GM23338 (cell line): ENCODE measurements at regions not wholly inside any gene's neighbourhood (a gene's known extent, or its start where the extent isn't known, plus 50 kb on each side); places are given as distances from the start of the nearest gene placed in this dataset.
A peak's percentile ranks its signal among the peaks of the same experiment; 100 is the strongest.

ENCODE experiments used
- ATAC-seq: fragments of 200-7000 bp; cut with Tn5 transposase; 3 replicates; pipeline ENCODE4 v1.9.1; 2020
- DNase-seq: peaks from one replicate; pipeline ENCODE4 v3.0.0-alpha.2; 2015; ENCODE audit warnings: low spot score
- H2AFZ ChIP-seq: fragments of 200-600 bp; sonication (generic); 2 replicates; pipeline ENCODE4 v1.8.0; 2016; ENCODE audit warnings: antibody characterized with exemption, mild to moderate bottlenecking, moderate library complexity
- H3F3A ChIP-seq: fragments of 200-600 bp; sonication (generic); replicated peaks from 2 replicates; pipeline ENCODE4 v1.8.0; 2017; ENCODE audit warnings: antibody characterized with exemption, mixed run types, low read depth
- H3K27ac ChIP-seq: fragments of 200-600 bp; sonication (generic); 2 replicates; pipeline ENCODE4 v1.6.1; 2016; ENCODE audit warnings: low read depth
- H3K27me3 ChIP-seq: fragments of 200-600 bp; sonication (generic); 2 replicates; pipeline ENCODE4 v1.8.0; 2016; ENCODE audit warnings: mild to moderate bottlenecking, mixed run types, moderate library complexity; ENCODE audit not compliant: insufficient read depth
- H3K36me3 ChIP-seq: fragments of 200-600 bp; sonication (generic); 2 replicates; pipeline ENCODE4 v1.8.0; 2016; ENCODE audit warnings: mild to moderate bottlenecking; ENCODE audit not compliant: insufficient read depth
- H3K4me1 ChIP-seq: fragments of 200-600 bp; sonication (generic); 2 replicates; pipeline ENCODE4 v1.8.0; 2016; ENCODE audit warnings: mild to moderate bottlenecking, moderate library complexity; ENCODE audit not compliant: insufficient read depth
- H3K4me2 ChIP-seq: fragments of 200-600 bp; sonication (generic); 2 replicates; pipeline ENCODE4 v1.7.1; 2017; ENCODE audit warnings: mixed run types
- H3K4me3 ChIP-seq: fragments of 200-600 bp; sonication (generic); 2 replicates; pipeline ENCODE4 v1.6.1; 2016; ENCODE audit warnings: mixed run types
- H3K79me2 ChIP-seq: fragments of 200-600 bp; sonication (generic); replicated peaks from 2 replicates; pipeline ENCODE4 v1.8.0; 2017; ENCODE audit warnings: mild to moderate bottlenecking; ENCODE audit not compliant: insufficient read depth
- H3K9me2 ChIP-seq: fragments of 200-600 bp; sonication (generic); 2 replicates; pipeline ENCODE4 v1.8.0; 2017; ENCODE audit not compliant: insufficient read depth
- H4K20me1 ChIP-seq: fragments of 200-600 bp; sonication (generic); replicated peaks from 2 replicates; pipeline ENCODE4 v1.8.0; 2017; ENCODE audit warnings: mild to moderate bottlenecking; ENCODE audit not compliant: insufficient read depth
- H3K27ac Mint-ChIP-seq: 2 replicates; pipeline ENCODE4 v1.8.0; 2020; ENCODE audit warnings: inconsistent platforms, mild to moderate bottlenecking, moderate library complexity, mixed read lengths
- H3K27me3 Mint-ChIP-seq: 3 replicates; pipeline ENCODE4 v1.8.0; 2022; ENCODE audit warnings: low read depth, mild to moderate bottlenecking, moderate library complexity, mixed read lengths, inconsistent platforms; ENCODE audit not compliant: insufficient read depth, poor library complexity
- H3K36me3 Mint-ChIP-seq: 3 replicates; pipeline ENCODE4 v1.8.0; 2021; ENCODE audit warnings: low read depth, mild to moderate bottlenecking, inconsistent platforms, moderate library complexity, mixed read lengths
- H3K4me1 Mint-ChIP-seq: 3 replicates; pipeline ENCODE4 v1.8.0; 2020; ENCODE audit warnings: mild to moderate bottlenecking, inconsistent platforms, mixed read lengths
- H3K4me3 Mint-ChIP-seq: 3 replicates; pipeline ENCODE4 v1.8.0; 2021; ENCODE audit warnings: moderate library complexity, mild to moderate bottlenecking, inconsistent platforms, mixed read lengths
- H3K9me3 Mint-ChIP-seq: 3 replicates; pipeline ENCODE4 v1.8.0; 2020; ENCODE audit warnings: moderate library complexity, mild to moderate bottlenecking, inconsistent platforms, mixed read lengths
- EZH2phosphoT487 ChIP-seq: fragments of 200-600 bp; sonication (generic); IDR thresholded peaks from one replicate; pipeline ENCODE4 v1.8.1; 2018; ENCODE audit warnings: antibody characterized with exemption; ENCODE audit not compliant: unreplicated experiment
- ZNF331 ChIP-seq: fragments of 250-450 bp; sonication (Bioruptor Pico); IDR thresholded peaks from 2 replicates; pipeline ENCODE4 v1.5.0; 2020; ENCODE audit warnings: low read depth, mild to moderate bottlenecking, moderate library complexity
- TF ChIP-seq, protein P1 (sequence below): IDR thresholded peaks from one replicate; pipeline ENCODE4 v1.6.1; 2018; ENCODE audit warnings: antibody characterized with exemption; ENCODE audit not compliant: unreplicated experiment
- TF ChIP-seq, protein P2 (sequence below), 2 experiments: fragments of 200-600 bp in 1 of 2; sonication (generic) in 1 of 2; conservative IDR thresholded peaks; 2 replicates each; pipeline versions ENCODE4 v1.5.1 to v1.6.1; 2016 to 2017; ENCODE audit warnings: antibody characterized with exemption in 2 of 2, low read depth in 2 of 2, mild to moderate bottlenecking in 2 of 2, moderate library complexity in 1 of 2

DNA sequence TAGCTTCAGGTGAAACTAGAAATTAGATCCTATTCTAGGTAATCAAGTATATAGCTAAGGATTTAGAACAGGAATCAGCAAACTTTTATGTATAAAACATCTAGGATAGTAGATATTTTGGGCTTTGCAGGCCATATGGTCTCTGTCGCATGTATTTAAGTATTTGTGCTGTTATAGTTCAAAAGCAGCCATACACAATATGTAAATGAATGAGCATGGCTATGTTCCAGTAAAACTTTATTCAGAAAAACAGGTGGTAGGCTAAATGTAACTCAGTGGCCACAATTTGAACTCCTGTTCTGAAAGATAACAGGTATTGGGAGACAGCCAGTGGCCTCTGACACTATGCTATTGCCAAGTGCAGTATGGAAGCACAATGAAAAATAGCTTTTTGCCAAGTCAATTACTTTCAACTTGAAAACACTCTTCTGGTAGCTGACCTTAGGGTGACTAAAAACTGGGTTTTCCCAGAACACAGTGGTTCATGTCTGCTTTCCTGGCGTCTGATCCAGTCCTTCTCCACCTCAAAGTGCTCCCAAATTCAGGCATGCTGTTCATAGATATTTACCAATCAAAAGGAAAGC lies 304.7 kb upstream of the SYT4 start:
- Histone ChIP-seq H3F3A (no peaks in the 10 kb centered on the region), H3K79me2 (no peaks in the 10 kb centered on the region), H3K9me2 (no peaks in the 10 kb centered on the region), H3K27me3 (no peaks in the 10 kb centered on the region), H3K36me3 (no peaks in the 10 kb centered on the region), H3K4me2 (no peak overlapping the region), H3K27ac (no peak overlapping the region), H3K4me3 (no peak overlapping the region), H4K20me1 (no peaks in the 10 kb centered on the region), H3K4me1 (no peaks in the 10 kb centered on the region), H2AFZ (no peak overlapping the region)
- Mint-ChIP-seq H3K27me3 (no peaks in the 10 kb centered on the region), H3K36me3 (no peaks in the 10 kb centered on the region), H3K4me3 (no peak overlapping the region), H3K9me3 (no peaks in the 10 kb centered on the region), H3K27ac (no peak overlapping the region), H3K4me1 (no peaks in the 10 kb centered on the region)
- ATAC-seq, result no peak
- no peak for DNase-seq
- TF ChIP-seq EZH2phosphoT487, result no peak
- TF ChIP-seq, protein P1, sequence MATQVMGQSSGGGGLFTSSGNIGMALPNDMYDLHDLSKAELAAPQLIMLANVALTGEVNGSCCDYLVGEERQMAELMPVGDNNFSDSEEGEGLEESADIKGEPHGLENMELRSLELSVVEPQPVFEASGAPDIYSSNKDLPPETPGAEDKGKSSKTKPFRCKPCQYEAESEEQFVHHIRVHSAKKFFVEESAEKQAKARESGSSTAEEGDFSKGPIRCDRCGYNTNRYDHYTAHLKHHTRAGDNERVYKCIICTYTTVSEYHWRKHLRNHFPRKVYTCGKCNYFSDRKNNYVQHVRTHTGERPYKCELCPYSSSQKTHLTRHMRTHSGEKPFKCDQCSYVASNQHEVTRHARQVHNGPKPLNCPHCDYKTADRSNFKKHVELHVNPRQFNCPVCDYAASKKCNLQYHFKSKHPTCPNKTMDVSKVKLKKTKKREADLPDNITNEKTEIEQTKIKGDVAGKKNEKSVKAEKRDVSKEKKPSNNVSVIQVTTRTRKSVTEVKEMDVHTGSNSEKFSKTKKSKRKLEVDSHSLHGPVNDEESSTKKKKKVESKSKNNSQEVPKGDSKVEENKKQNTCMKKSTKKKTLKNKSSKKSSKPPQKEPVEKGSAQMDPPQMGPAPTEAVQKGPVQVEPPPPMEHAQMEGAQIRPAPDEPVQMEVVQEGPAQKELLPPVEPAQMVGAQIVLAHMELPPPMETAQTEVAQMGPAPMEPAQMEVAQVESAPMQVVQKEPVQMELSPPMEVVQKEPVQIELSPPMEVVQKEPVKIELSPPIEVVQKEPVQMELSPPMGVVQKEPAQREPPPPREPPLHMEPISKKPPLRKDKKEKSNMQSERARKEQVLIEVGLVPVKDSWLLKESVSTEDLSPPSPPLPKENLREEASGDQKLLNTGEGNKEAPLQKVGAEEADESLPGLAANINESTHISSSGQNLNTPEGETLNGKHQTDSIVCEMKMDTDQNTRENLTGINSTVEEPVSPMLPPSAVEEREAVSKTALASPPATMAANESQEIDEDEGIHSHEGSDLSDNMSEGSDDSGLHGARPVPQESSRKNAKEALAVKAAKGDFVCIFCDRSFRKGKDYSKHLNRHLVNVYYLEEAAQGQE, result no peak

DNA sequence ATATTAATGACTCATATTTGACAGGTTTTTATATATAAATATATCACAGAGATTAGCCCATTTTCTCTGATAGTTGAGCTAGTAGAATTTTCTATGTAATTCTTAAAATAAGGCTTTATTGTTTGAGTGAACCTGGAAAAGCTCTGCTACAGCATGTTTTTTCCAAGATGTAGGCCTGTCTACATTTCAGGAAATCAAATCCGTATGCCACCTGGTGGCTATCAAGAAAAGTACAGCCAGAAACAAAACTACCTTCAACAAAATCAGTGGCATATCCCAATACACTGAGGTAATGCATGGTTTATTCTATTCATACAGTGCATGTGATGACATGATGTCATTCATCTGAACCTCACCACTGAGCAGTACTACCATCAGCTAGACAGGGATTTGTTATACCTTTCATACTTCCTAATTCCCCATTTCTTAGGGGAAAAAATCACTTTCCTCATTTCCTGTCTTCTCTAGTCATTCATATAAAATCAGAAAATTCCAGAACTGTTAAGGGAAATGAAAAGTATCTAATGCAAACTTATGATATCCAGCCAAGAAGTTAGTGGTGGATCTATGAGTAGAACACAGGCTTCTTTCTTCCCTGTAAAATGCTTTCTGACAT lies 310.4 kb upstream of the SYT4 start:
- H3K4me2 ChIP-seq, result no peak overlapping the region
- Mint-ChIP-seq H3K27me3 (peaks cover 2% of the 10 kb centered on the region), H3K4me3 (no peak overlapping the region), H3K27ac (no peak overlapping the region), H3K36me3 (no peaks in the 10 kb centered on the region), H3K4me1 (no peaks in the 10 kb centered on the region), H3K9me3 (no peaks in the 10 kb centered on the region)
- no peaks in the 10 kb centered on the region for H3F3A ChIP-seq
- H4K20me1 ChIP-seq, result no peaks in the 10 kb centered on the region
- no peak overlapping the region for H3K4me3 ChIP-seq
- no peaks in the 10 kb centered on the region for H3K79me2 ChIP-seq
- no peaks in the 10 kb centered on the region for H3K9me2 ChIP-seq
- ATAC-seq, result peak; percentile 42
- no peaks in the 10 kb centered on the region for H3K4me1 ChIP-seq
- TF ChIP-seq ZNF331 (CRISPR knock-in tag), result no peak
- TF ChIP-seq, protein P2, sequence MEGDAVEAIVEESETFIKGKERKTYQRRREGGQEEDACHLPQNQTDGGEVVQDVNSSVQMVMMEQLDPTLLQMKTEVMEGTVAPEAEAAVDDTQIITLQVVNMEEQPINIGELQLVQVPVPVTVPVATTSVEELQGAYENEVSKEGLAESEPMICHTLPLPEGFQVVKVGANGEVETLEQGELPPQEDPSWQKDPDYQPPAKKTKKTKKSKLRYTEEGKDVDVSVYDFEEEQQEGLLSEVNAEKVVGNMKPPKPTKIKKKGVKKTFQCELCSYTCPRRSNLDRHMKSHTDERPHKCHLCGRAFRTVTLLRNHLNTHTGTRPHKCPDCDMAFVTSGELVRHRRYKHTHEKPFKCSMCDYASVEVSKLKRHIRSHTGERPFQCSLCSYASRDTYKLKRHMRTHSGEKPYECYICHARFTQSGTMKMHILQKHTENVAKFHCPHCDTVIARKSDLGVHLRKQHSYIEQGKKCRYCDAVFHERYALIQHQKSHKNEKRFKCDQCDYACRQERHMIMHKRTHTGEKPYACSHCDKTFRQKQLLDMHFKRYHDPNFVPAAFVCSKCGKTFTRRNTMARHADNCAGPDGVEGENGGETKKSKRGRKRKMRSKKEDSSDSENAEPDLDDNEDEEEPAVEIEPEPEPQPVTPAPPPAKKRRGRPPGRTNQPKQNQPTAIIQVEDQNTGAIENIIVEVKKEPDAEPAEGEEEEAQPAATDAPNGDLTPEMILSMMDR (conservative IDR thresholded peaks at IDR 0.05; ENCODE audit: low read depth in 2 of 2), result peak; percentile 69 to 75
- DNase-seq, result peak; percentile 55
- H2AFZ ChIP-seq, result no peak overlapping the region
- no peaks in the 10 kb centered on the region for H3K36me3 ChIP-seq
- H3K27ac ChIP-seq, result no peak overlapping the region
- H3K27me3 ChIP-seq, result no peaks in the 10 kb centered on the region
